ENCODE measurements at regions not wholly inside any gene's neighbourhood (a gene's known extent, or its start where the extent isn't known, plus 50 kb on each side); places are given as distances from the start of the nearest gene placed in this dataset.

DNA sequence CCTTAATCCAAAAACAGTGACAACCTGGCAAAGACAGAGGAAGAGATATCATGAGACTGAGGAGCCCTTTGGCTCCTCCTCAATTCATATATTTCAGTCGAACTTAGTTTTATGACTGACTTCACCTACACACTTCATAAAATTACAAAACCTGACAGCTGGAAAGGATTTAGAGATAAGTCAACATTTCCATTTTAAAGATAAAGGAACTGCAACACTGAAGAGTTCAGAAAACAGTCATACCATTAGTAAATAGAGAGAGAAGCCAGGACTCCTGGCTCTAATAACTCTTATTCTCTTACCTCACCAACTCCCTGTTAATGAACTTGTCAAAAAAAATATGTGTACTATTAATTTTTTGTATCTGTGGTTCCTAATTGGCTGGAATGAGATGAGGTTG, 141.0 kb upstream of the COL1A2 start:
- no peaks in the 10 kb centered on the region for H3K36me3 ChIP-seq (ENCODE audit: control insufficient read depth in 1 of 2, insufficient read depth in 2 of 2, low read depth in 1 of 2, low read length in 2 of 2)
- no peaks in the 10 kb centered on the region for H3K4me1 ChIP-seq (ENCODE audit: control insufficient read depth, insufficient read depth, low read depth, low read length)
- H2BK120ac ChIP-seq (ENCODE audit: low read depth, low read length) = no peak overlapping the region
- H2BK15ac ChIP-seq (ENCODE audit: low read depth, poor library complexity, severe bottlenecking) = no peak overlapping the region
- no peak overlapping the region for H3K18ac ChIP-seq (ENCODE audit: low read depth in 1 of 2, low read length in 2 of 2)
- H3K14ac ChIP-seq (ENCODE audit: low read length in 2 of 2) = no peak overlapping the region
- no peak overlapping the region for H2BK5ac ChIP-seq (ENCODE audit: low read depth, low read length, poor library complexity, severe bottlenecking)
- no peak overlapping the region for H4K8ac ChIP-seq (ENCODE audit: low read length)
- no peak overlapping the region for H4K91ac ChIP-seq (ENCODE audit: low read length)
- no peaks in the 10 kb centered on the region for H3K9me3 ChIP-seq (ENCODE audit: control insufficient read depth, low read length)
- peaks cover 0 to 3% of the 10 kb centered on the region in 2 experiments for H3K27me3 ChIP-seq (ENCODE audit: control insufficient read depth in 1 of 2, insufficient read depth in 1 of 2, low read length in 2 of 2)
- no peak overlapping the region for H3K27ac ChIP-seq (ENCODE audit: low read length, poor library complexity, severe bottlenecking)
- H3K23ac ChIP-seq (ENCODE audit: low read length in 2 of 2) = no peak overlapping the region
- 75% methylated on average over 1 of the region's 1 CpG for WGBS
- H3K4me2 ChIP-seq (ENCODE audit: low read length, poor library complexity, severe bottlenecking) = no peak overlapping the region
- no peak overlapping the region for H3K4ac ChIP-seq (ENCODE audit: low read depth in 1 of 2, low read length in 2 of 2)
- H3K79me1 ChIP-seq (replicated peaks; ENCODE audit: low read length, poor library complexity, severe bottlenecking) = no peaks in the 10 kb centered on the region
- no peak overlapping the region for H2AFZ ChIP-seq (ENCODE audit: low read depth, low read length)
- no peak overlapping the region for H2BK12ac ChIP-seq (ENCODE audit: low read length in 2 of 2)
- no peak for DNase-seq
- H3K4me3 ChIP-seq (ENCODE audit: insufficient read depth in 1 of 2, low read depth in 1 of 2, low read length in 2 of 2) = no peak overlapping the region
- H3K9ac ChIP-seq (ENCODE audit: low read length) = no peak overlapping the region
- H2AK5ac ChIP-seq (ENCODE audit: low read length, severe bottlenecking) = no peak overlapping the region

DNA sequence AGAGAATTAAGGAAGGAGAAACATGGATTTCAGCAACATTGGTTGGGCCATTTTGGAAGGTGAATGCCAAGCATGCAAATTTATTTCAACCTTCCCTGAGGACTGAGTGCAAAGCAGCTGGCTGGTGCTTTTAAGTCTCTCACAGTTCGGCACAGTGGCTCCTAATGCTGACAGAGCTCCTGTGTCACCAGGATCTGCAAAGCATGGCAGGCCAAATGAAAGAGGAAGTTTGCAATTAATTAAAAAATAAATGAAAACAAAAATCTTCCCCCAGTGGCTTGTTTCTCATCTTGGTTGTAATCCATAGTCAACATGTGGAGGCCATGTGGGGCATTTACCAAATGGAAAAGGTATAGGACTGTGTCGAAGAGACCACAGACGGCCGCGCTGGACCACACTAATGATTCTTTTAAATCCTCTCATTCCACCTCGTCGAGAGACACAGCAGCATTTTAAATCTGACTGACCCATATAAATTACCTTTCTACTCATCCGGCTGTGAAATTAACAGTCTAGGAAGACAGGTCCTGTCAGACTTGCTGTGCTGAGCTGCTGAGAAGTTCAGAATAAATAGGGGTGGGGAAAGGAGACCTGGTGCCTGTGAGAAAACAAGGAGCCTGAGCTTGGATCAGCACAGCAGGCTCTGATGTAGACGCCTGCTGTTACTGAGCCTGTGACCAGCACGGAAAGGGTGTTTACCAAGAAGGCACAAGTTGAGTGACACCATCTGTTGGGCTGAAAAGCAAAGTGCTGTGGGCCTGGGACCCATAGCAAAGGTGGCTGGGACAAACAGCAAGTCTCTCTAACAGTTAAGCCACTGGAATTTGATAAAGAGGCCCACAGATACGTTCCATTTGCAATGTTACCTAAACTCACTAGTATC, 136.0 kb upstream of the COL1A2 start:
- Histone ChIP-seq H4K91ac (ENCODE audit: low read length) (no peak overlapping the region), H3K23ac (ENCODE audit: low read length in 2 of 2) (no peak overlapping the region), H2BK15ac (ENCODE audit: low read depth, poor library complexity, severe bottlenecking) (no peak overlapping the region), H3K4me3 (ENCODE audit: insufficient read depth in 1 of 2, low read depth in 1 of 2, low read length in 2 of 2) (no peak overlapping the region), H3K36me3 (ENCODE audit: control insufficient read depth in 1 of 2, insufficient read depth in 2 of 2, low read depth in 1 of 2, low read length in 2 of 2) (no peaks in the 10 kb centered on the region), H3K9me3 (ENCODE audit: control insufficient read depth, low read length) (no peaks in the 10 kb centered on the region), H3K4me1 (ENCODE audit: control insufficient read depth, insufficient read depth, low read depth, low read length) (peaks cover 3% of the 10 kb centered on the region), H2BK12ac (ENCODE audit: low read length in 2 of 2) (no peak overlapping the region), H3K14ac (ENCODE audit: low read length in 2 of 2) (no peak overlapping the region), H3K18ac (ENCODE audit: low read depth in 1 of 2, low read length in 2 of 2) (no peak overlapping the region), H3K27me3 (ENCODE audit: control insufficient read depth in 1 of 2, insufficient read depth in 1 of 2, low read length in 2 of 2) (no peaks in the 10 kb centered on the region), H2BK5ac (ENCODE audit: low read depth, low read length, poor library complexity, severe bottlenecking) (no peak overlapping the region), H2AFZ (ENCODE audit: low read depth, low read length) (no peak overlapping the region), H3K9ac (ENCODE audit: low read length) (no peak overlapping the region), H3K4ac (ENCODE audit: low read depth in 1 of 2, low read length in 2 of 2) (no peak overlapping the region), H2AK5ac (ENCODE audit: low read length, severe bottlenecking) (no peak overlapping the region), H3K79me1 (replicated peaks; ENCODE audit: low read length, poor library complexity, severe bottlenecking) (no peaks in the 10 kb centered on the region), H4K8ac (ENCODE audit: low read length) (no peak overlapping the region), H2BK120ac (ENCODE audit: low read depth, low read length) (no peak overlapping the region), H3K27ac (ENCODE audit: low read length, poor library complexity, severe bottlenecking) (no peak overlapping the region), H3K4me2 (ENCODE audit: low read length, poor library complexity, severe bottlenecking) (no peak overlapping the region)
- 60% methylated on average over 10 of the region's 11 CpGs for WGBS
- peak; percentile 17 for DNase-seq

DNA sequence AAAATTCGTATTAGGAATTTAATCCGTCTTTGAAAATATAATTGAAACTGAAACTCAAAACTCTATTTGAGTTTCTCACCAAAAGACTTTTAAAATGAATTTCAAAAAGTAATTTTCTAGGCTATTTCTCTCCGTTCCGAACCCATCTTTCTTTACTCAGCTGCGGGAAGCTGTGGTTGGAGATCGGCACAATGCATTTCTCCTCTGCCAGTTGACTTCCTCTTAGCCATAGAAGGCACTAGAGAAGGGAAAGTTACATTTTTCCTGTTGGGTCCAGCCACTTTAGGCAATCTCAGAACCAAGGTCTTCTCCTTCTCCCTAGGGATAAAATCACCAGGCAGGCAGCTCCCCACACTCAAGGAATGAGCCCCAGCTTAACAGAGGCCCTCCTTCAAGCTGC, 133.6 kb upstream of the COL1A2 start:
- 97% methylated on average over 6 of the region's 6 CpGs for WGBS
- no peaks in the 10 kb centered on the region for H3K36me3 ChIP-seq (ENCODE audit: control insufficient read depth in 1 of 2, insufficient read depth in 2 of 2, low read depth in 1 of 2, low read length in 2 of 2)

DNA sequence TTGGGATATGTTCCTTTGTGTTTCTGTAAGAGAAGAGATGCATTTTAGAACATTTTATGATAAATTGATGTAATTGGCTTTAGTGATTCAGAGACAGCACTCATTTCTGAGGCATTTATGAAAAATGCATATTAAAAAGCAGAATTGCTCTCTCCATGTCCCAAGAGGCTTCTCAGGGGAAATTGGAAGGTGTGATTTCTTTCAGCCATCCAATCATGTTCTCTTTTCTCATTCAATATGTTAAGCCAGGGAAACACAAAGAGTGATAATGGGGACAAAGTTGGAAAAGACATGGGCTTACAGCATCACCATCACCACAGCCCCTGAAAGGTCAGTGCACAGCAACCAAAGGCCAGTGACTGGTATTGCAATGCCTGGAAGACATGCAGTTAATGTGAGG, 129.9 kb upstream of the COL1A2 start:
- Histone ChIP-seq H3K9me3 (ENCODE audit: control insufficient read depth, low read length) (no peaks in the 10 kb centered on the region), H3K23ac (ENCODE audit: low read length in 2 of 2) (no peak overlapping the region), H3K18ac (ENCODE audit: low read depth in 1 of 2, low read length in 2 of 2) (no peak overlapping the region), H4K8ac (ENCODE audit: low read length) (no peak overlapping the region), H3K9ac (ENCODE audit: low read length) (peak overlapping the region; percentile 74), H2BK5ac (ENCODE audit: low read depth, low read length, poor library complexity, severe bottlenecking) (no peak overlapping the region), H3K27ac (ENCODE audit: low read length, poor library complexity, severe bottlenecking) (no peak overlapping the region), H2BK12ac (ENCODE audit: low read length in 2 of 2) (no peak overlapping the region), H3K36me3 (ENCODE audit: control insufficient read depth in 1 of 2, insufficient read depth in 2 of 2, low read depth in 1 of 2, low read length in 2 of 2) (no peaks in the 10 kb centered on the region), H3K4me1 (ENCODE audit: control insufficient read depth, insufficient read depth, low read depth, low read length) (peaks cover 3% of the 10 kb centered on the region), H3K4me3 (ENCODE audit: insufficient read depth in 1 of 2, low read depth in 1 of 2, low read length in 2 of 2) (no peak overlapping the region), H3K79me1 (replicated peaks; ENCODE audit: low read length, poor library complexity, severe bottlenecking) (no peaks in the 10 kb centered on the region), H2AK5ac (ENCODE audit: low read length, severe bottlenecking) (no peak overlapping the region), H2AFZ (ENCODE audit: low read depth, low read length) (no peak overlapping the region), H2BK120ac (ENCODE audit: low read depth, low read length) (no peak overlapping the region), H3K14ac (ENCODE audit: low read length in 2 of 2) (no peak overlapping the region), H3K27me3 (ENCODE audit: control insufficient read depth in 1 of 2, insufficient read depth in 1 of 2, low read length in 2 of 2) (no peaks in the 10 kb centered on the region), H2BK15ac (ENCODE audit: low read depth, poor library complexity, severe bottlenecking) (no peak overlapping the region), H4K91ac (ENCODE audit: low read length) (no peak overlapping the region), H3K4ac (ENCODE audit: low read depth in 1 of 2, low read length in 2 of 2) (no peak overlapping the region), H3K4me2 (ENCODE audit: low read length, poor library complexity, severe bottlenecking) (no peak overlapping the region)
- DNase-seq = no peak

More for the DNA sequence above, 133.6 kb upstream of the COL1A2 start:
- Histone ChIP-seq H3K27me3 (ENCODE audit: control insufficient read depth in 1 of 2, insufficient read depth in 1 of 2, low read length in 2 of 2) (no peaks in the 10 kb centered on the region), H3K14ac (ENCODE audit: low read length in 2 of 2) (no peak overlapping the region), H2AFZ (ENCODE audit: low read depth, low read length) (no peak overlapping the region), H3K4me2 (ENCODE audit: low read length, poor library complexity, severe bottlenecking) (no peak overlapping the region), H3K9me3 (ENCODE audit: control insufficient read depth, low read length) (no peaks in the 10 kb centered on the region), H3K27ac (ENCODE audit: low read length, poor library complexity, severe bottlenecking) (no peak overlapping the region), H3K23ac (ENCODE audit: low read length in 2 of 2) (no peak overlapping the region), H2BK15ac (ENCODE audit: low read depth, poor library complexity, severe bottlenecking) (no peak overlapping the region), H3K18ac (ENCODE audit: low read depth in 1 of 2, low read length in 2 of 2) (no peak overlapping the region), H3K4ac (ENCODE audit: low read depth in 1 of 2, low read length in 2 of 2) (no peak overlapping the region), H4K91ac (ENCODE audit: low read length) (no peak overlapping the region), H4K8ac (ENCODE audit: low read length) (no peak overlapping the region), H2AK5ac (ENCODE audit: low read length, severe bottlenecking) (no peak overlapping the region), H3K79me1 (replicated peaks; ENCODE audit: low read length, poor library complexity, severe bottlenecking) (no peaks in the 10 kb centered on the region), H2BK12ac (ENCODE audit: low read length in 2 of 2) (no peak overlapping the region), H3K9ac (ENCODE audit: low read length) (no peak overlapping the region), H3K4me1 (ENCODE audit: control insufficient read depth, insufficient read depth, low read depth, low read length) (peaks cover 3% of the 10 kb centered on the region), H3K4me3 (ENCODE audit: insufficient read depth in 1 of 2, low read depth in 1 of 2, low read length in 2 of 2) (no peak overlapping the region), H2BK5ac (ENCODE audit: low read depth, low read length, poor library complexity, severe bottlenecking) (no peak overlapping the region), H2BK120ac (ENCODE audit: low read depth, low read length) (no peak overlapping the region)
- no peak for DNase-seq

Measured in mesenchymal stem cell (in vitro differentiated cells and primary cell).